Stimulated activated CD4-positive, alpha-beta T cell treated with anti-CD3 and anti-CD28 coated beads, Interleukin-1b, Interleukin-23, amount 100 ng/mL, for 24 hours (primary cell): ENCODE measurements at regions not wholly inside any gene's neighbourhood (a gene's known extent, or its start where the extent isn't known, plus 50 kb on each side); places are given as distances from the start of the nearest gene placed in this dataset.

Source experiments
- DNase-seq, 4 experiments: peaks; one replicate each; pipeline ENCODE4 v3.0.0-alpha.2; 2020; ENCODE audit warnings: low read depth in 4 of 4, low spot score in 1 of 4

GRCh38 chr1:169001353-169001752, 105.1 kb upstream of the ATP1B1 start:
- no peak for DNase-seq

- no peak for DNase-seq
Observed at GRCh38 chr1:169003864-169004516, 102.5 kb upstream of the ATP1B1 start.

GRCh38 chr1:169005776-169006175, 100.7 kb upstream of the ATP1B1 start:
- DNase-seq, result no peak

- no peak for DNase-seq
Observed at GRCh38 chr1:169009666-169010065, 96.8 kb upstream of the ATP1B1 start.

- DNase-seq, result no peak
Observed at GRCh38 chr1:169012416-169012815, 94.1 kb upstream of the ATP1B1 start.

GRCh38 chr1:169013821-169014220, 92.7 kb upstream of the ATP1B1 start:
- DNase-seq, result no peak

GRCh38 chr1:169015464-169015863, 91.0 kb upstream of the ATP1B1 start:
- DNase-seq, result no peak

GRCh38 chr1:169018751-169019150, 87.7 kb upstream of the ATP1B1 start:
- no peak for DNase-seq

GRCh38 chr1:169019419-169020058, 87.0 kb upstream of the ATP1B1 start:
- DNase-seq, result no peak

GRCh38 chr1:169020684-169021083, 85.8 kb upstream of the ATP1B1 start:
- DNase-seq, result no peak

- DNase-seq, result no peak
Observed at GRCh38 chr1:169022648-169023047, 83.8 kb upstream of the ATP1B1 start.

- DNase-seq, result no peak
Observed at GRCh38 chr1:169024255-169024654, 82.2 kb upstream of the ATP1B1 start.

- DNase-seq, result no peak
Observed at GRCh38 chr1:169024800-169025271, 81.7 kb upstream of the ATP1B1 start.

- no peak for DNase-seq
Observed at GRCh38 chr1:169025412-169025811, 81.1 kb upstream of the ATP1B1 start.

- no peak for DNase-seq
Observed at GRCh38 chr1:169027607-169028320, 78.7 kb upstream of the ATP1B1 start.

- DNase-seq, result no peak
Observed at GRCh38 chr1:169031566-169032224, 74.8 kb upstream of the ATP1B1 start.

GRCh38 chr1:169041366-169041765, 65.1 kb upstream of the ATP1B1 start:
- DNase-seq, result no peak

- no peak for DNase-seq
Observed at GRCh38 chr1:169042377-169042776, 64.1 kb upstream of the ATP1B1 start.

GRCh38 chr1:169043823-169044222, 62.7 kb upstream of the ATP1B1 start:
- no peak for DNase-seq

GRCh38 chr1:169044296-169044695, 62.2 kb upstream of the ATP1B1 start:
- DNase-seq, result no peak

GRCh38 chr1:169044971-169045370, 61.5 kb upstream of the ATP1B1 start:
- DNase-seq, result no peak

GRCh38 chr1:169046671-169047070, 59.8 kb upstream of the ATP1B1 start:
- DNase-seq, result no peak
